ENCODE measurements at regions not wholly inside any gene's neighbourhood (a gene's known extent, or its start where the extent isn't known, plus 50 kb on each side); places are given as distances from the start of the nearest gene placed in this dataset.

- intact Hi-C loops (cut with DNase I), result no loop called here
Measured at GRCh38 chr15:61331019-61331418, 101.9 kb upstream of the RORA start.

GRCh38 chr15:61327019-61327631 lies 98.0 kb upstream of the RORA start:
- Histone ChIP-seq H3K4me3 (no peak overlapping the region), H3K27ac (no peak overlapping the region), H3K36me3 (no peaks in the 10 kb centered on the region), H3K9me3 (no peaks in the 10 kb centered on the region), H3K4me1 (no peaks in the 10 kb centered on the region), H3K27me3 (no peaks in the 10 kb centered on the region)
- no peak for ATAC-seq
- DNase-seq, result peak in 1 of 4 donors; percentile 51
- intact Hi-C loops (cut with DNase I), result no loop called here
- TF ChIP-seq, protein P1, sequence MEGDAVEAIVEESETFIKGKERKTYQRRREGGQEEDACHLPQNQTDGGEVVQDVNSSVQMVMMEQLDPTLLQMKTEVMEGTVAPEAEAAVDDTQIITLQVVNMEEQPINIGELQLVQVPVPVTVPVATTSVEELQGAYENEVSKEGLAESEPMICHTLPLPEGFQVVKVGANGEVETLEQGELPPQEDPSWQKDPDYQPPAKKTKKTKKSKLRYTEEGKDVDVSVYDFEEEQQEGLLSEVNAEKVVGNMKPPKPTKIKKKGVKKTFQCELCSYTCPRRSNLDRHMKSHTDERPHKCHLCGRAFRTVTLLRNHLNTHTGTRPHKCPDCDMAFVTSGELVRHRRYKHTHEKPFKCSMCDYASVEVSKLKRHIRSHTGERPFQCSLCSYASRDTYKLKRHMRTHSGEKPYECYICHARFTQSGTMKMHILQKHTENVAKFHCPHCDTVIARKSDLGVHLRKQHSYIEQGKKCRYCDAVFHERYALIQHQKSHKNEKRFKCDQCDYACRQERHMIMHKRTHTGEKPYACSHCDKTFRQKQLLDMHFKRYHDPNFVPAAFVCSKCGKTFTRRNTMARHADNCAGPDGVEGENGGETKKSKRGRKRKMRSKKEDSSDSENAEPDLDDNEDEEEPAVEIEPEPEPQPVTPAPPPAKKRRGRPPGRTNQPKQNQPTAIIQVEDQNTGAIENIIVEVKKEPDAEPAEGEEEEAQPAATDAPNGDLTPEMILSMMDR (IDR thresholded peaks at IDR 0.05), result no peak

More at GRCh38 chr15:61331019-61331418, 101.9 kb upstream of the RORA start:
- TF ChIP-seq, protein P1 (IDR thresholded peaks at IDR 0.05), result no peak
- Histone ChIP-seq H3K9me3 (peaks cover 0 to 12% of the 10 kb centered on the region in 2 donors), H3K4me1 (no peaks in the 10 kb centered on the region), H3K4me3 (no peak overlapping the region), H3K27me3 (no peaks in the 10 kb centered on the region), H3K27ac (no peak overlapping the region), H3K36me3 (no peaks in the 10 kb centered on the region)
- DNase-seq, result no peak
- no peak for ATAC-seq

- H3K27ac ChIP-seq, result no peak overlapping the region
- intact Hi-C loops (cut with DNase I), result no loop called here
- H3K4me3 ChIP-seq, result no peak overlapping the region
- no peaks in the 10 kb centered on the region for H3K9me3 ChIP-seq
- DNase-seq, result no peak
- H3K4me1 ChIP-seq, result no peaks in the 10 kb centered on the region
- TF ChIP-seq, protein P1 (IDR thresholded peaks at IDR 0.05), result no peak
- no peaks in the 10 kb centered on the region for H3K27me3 ChIP-seq
- ATAC-seq, result no peak
- no peaks in the 10 kb centered on the region for H3K36me3 ChIP-seq
Measured at GRCh38 chr15:61319892-61320291, 90.8 kb upstream of the RORA start.

- intact Hi-C loops (cut with DNase I), result no loop called here
- no peaks in the 10 kb centered on the region for H3K27me3 ChIP-seq
- no peaks in the 10 kb centered on the region for H3K36me3 ChIP-seq
- ATAC-seq (no peak), DNase-seq (peak in 2 of 4 donors; percentile 59 to 77)
- no peaks in the 10 kb centered on the region for H3K4me1 ChIP-seq
- TF ChIP-seq, protein P1 (IDR thresholded peaks at IDR 0.05), result no peak
- no peaks in the 10 kb centered on the region for H3K9me3 ChIP-seq
- no peak overlapping the region for H3K4me3 ChIP-seq
- no peak overlapping the region for H3K27ac ChIP-seq
Measured at GRCh38 chr15:61318802-61319525, 89.9 kb upstream of the RORA start.

GRCh38 chr15:61318301-61318700 lies 89.2 kb upstream of the RORA start:
- no peak overlapping the region for H3K27ac ChIP-seq
- intact Hi-C loops (cut with DNase I), result no loop called here
- DNase-seq, result no peak
- no peaks in the 10 kb centered on the region for H3K9me3 ChIP-seq
- H3K4me1 ChIP-seq, result no peaks in the 10 kb centered on the region
- no peaks in the 10 kb centered on the region for H3K27me3 ChIP-seq
- TF ChIP-seq, protein P1 (IDR thresholded peaks at IDR 0.05), result no peak
- no peaks in the 10 kb centered on the region for H3K36me3 ChIP-seq
- no peak for ATAC-seq
- H3K4me3 ChIP-seq, result no peak overlapping the region

Measured in left lung (tissue), 4 donors.